HG02870 (cell line): ENCODE measurements at regions not wholly inside any gene's neighbourhood (a gene's known extent, or its start where the extent isn't known, plus 50 kb on each side); places are given as distances from the start of the nearest gene placed in this dataset.

Experiments
- ATAC-seq: cut with Tn5 transposase; IDR thresholded peaks from one replicate; pipeline ENCODE4 v1.9.1; 2021; ENCODE audit warnings: mild to moderate bottlenecking, moderate library complexity; ENCODE audit not compliant: unreplicated experiment

GRCh38 chr1:25106976-25107642 is 125.2 kb downstream of the SYF2 start:
- ATAC-seq = no peak

GRCh38 chr1:25106352-25106751 is 126.0 kb downstream of the SYF2 start:
- no peak for ATAC-seq

- ATAC-seq = no peak
These were observed 126.5 kb downstream of the SYF2 start for GRCh38 chr1:25105836-25106235.

- no peak for ATAC-seq
These were observed 127.3 kb downstream of the SYF2 start for GRCh38 chr1:25104932-25105561.

GRCh38 chr1:25103164-25103795 is 129.0 kb downstream of the SYF2 start:
- ATAC-seq = no peak

- ATAC-seq = no peak
These were observed 132.0 kb downstream of the SYF2 start for GRCh38 chr1:25100151-25100833.

- ATAC-seq = no peak
These were observed 132.9 kb downstream of the SYF2 start for GRCh38 chr1:25099343-25099951.

GRCh38 chr1:25098717-25099116 is 133.6 kb downstream of the SYF2 start:
- ATAC-seq = no peak

- no peak for ATAC-seq
These were observed 135.8 kb downstream of the SYF2 start for GRCh38 chr1:25096307-25097150.

GRCh38 chr1:25095635-25096200 is 136.6 kb downstream of the SYF2 start:
- no peak for ATAC-seq

- no peak for ATAC-seq
These were observed 137.3 kb downstream of the SYF2 start for GRCh38 chr1:25094995-25095394.

- ATAC-seq = no peak
These were observed 138.1 kb downstream of the SYF2 start for GRCh38 chr1:25094229-25094628.

- no peak for ATAC-seq
These were observed 140.6 kb downstream of the SYF2 start for GRCh38 chr1:25091658-25092057.

- no peak for ATAC-seq
These were observed 141.4 kb downstream of the SYF2 start for GRCh38 chr1:25090707-25091422.

- no peak for ATAC-seq
These were observed 142.5 kb downstream of the SYF2 start for GRCh38 chr1:25089772-25090171.

GRCh38 chr1:25088946-25089345 is 143.4 kb downstream of the SYF2 start:
- no peak for ATAC-seq

- ATAC-seq = no peak
These were observed 144.1 kb downstream of the SYF2 start for GRCh38 chr1:25088180-25088701.

- no peak for ATAC-seq
These were observed 145.7 kb downstream of the SYF2 start for GRCh38 chr1:25086518-25087079.

GRCh38 chr1:25084407-25084806 is 147.9 kb downstream of the SYF2 start:
- ATAC-seq = no peak
